ENCODE measurements at regions not wholly inside any gene's neighbourhood (a gene's known extent, or its start where the extent isn't known, plus 50 kb on each side); places are given as distances from the start of the nearest gene placed in this dataset.
"Not testable (repeated sequence)": the region's sequence is repeated elsewhere in the genome, so short reads cannot be mapped to it uniquely, and the experiment has no call there.

- no peak for DNase-seq
Measured at GRCh38 chr7:113582471-113582870, 336.3 kb downstream of the PPP1R3A start.

GRCh38 chr7:113563257-113563656 lies 355.6 kb downstream of the PPP1R3A start:
- not testable (repeated sequence) for DNase-seq

- DNase-seq: no peak
Measured at GRCh38 chr7:113562801-113563200, 356.0 kb downstream of the PPP1R3A start.

DNA sequence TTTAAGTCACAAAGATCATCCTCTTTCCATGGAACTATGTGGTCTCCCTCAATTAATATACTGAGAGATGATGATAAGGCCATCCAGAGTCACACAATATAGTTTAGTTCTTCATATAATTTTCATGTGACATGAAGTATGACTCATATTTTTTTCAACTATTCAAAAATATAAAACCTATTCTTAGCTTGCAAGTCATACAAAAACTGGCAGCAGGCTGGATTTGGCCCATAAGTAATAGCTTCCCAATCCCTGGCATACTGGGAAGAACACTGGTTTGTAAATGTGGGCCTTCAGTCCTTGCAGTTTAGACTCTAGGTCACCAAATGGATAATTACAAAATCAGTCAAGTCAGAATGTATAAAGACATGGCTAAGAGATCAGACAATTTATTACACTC lies 356.6 kb downstream of the PPP1R3A start:
- no peak for DNase-seq

GRCh38 chr7:113561446-113561845 lies 357.4 kb downstream of the PPP1R3A start:
- no peak for DNase-seq

DNA sequence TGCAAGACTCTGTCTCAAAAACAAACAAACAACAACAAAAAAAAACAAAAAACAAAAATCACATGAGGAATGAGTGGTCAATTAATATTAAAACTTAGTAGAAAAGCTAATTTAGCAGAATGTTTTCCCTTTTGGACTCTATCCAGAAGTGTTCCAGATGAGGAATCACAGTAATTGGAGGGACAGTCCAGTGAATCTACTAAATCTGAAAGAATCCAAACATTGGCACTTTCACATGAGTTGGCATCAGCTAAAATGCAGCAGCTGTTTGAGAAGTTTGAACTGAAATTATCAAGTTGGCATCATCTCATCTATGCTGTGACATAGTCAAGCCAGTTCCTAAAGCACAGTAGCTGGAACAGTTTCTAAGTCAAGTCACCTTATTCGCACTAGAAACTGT lies 367.8 kb downstream of the PPP1R3A start:
- no peak for DNase-seq

DNA sequence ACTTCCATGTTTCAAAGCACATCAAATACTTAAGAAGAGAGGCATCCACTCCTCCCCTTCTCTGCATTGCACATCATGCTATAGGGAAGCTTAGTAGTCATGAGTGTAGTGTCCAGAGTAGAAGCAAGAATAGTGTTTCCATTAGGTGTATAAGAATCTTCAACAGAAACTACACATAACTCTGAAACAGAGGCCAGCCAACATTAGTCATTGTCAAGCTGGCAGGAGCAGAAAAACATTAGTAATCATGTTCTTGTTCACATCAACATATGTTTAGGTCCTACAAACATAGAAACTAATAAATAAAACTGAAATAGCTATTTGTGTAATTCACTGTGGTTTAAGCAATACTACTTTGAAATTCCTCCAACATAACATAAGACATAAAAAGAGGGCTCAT lies 370.2 kb downstream of the PPP1R3A start:
- DNase-seq: no peak

GRCh38 chr7:113548137-113548536 lies 370.7 kb downstream of the PPP1R3A start:
- no peak for DNase-seq

GRCh38 chr7:113521468-113521867 lies 397.3 kb downstream of the PPP1R3A start:
- DNase-seq: no peak

- no peak for DNase-seq
Measured at GRCh38 chr7:113519472-113519871, 399.3 kb downstream of the PPP1R3A start.

DNA sequence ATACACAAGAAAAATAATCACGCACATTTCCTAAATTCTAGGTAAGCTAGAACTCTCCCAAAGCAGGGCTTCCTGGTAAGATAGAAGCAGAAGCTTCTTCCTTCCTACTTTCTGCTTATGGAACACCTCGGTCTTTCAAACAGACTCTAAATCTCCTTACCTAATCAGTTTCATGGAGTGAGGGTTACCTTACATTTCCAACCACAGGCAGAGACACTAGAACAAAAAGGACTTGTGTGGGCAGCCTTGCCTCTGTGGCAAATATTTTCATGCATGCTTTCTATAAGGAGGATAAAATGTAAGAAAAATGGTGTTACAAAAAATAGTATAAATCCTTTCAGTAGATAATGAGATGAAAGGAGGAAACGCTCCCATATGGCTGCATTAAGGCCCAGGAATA lies 386.3 kb upstream of the SMIM30 start:
- no peak for DNase-seq

GRCh38 chr7:113504142-113504541 lies 385.8 kb upstream of the SMIM30 start:
- DNase-seq: no peak

DNA sequence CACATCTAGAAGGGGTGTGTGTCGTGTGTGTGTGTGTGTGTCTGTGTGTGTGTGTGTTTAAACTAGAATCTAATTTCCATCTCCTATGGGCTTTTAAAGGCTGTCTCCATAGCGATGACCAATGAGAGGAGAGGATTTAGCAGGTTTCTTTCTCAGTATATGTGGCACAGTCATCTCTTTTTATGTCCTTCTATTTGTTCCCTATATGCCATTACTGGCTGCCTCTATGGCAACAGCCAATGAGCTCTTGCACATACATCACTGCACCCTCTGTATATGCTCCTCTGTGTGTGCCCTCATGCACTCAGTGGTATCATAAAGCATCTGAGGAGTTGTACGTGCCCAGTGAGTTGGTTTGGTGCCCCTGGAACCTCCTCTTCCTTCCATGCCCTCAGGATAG lies 378.2 kb upstream of the SMIM30 start:
- DNase-seq: not testable (repeated sequence)

DNA sequence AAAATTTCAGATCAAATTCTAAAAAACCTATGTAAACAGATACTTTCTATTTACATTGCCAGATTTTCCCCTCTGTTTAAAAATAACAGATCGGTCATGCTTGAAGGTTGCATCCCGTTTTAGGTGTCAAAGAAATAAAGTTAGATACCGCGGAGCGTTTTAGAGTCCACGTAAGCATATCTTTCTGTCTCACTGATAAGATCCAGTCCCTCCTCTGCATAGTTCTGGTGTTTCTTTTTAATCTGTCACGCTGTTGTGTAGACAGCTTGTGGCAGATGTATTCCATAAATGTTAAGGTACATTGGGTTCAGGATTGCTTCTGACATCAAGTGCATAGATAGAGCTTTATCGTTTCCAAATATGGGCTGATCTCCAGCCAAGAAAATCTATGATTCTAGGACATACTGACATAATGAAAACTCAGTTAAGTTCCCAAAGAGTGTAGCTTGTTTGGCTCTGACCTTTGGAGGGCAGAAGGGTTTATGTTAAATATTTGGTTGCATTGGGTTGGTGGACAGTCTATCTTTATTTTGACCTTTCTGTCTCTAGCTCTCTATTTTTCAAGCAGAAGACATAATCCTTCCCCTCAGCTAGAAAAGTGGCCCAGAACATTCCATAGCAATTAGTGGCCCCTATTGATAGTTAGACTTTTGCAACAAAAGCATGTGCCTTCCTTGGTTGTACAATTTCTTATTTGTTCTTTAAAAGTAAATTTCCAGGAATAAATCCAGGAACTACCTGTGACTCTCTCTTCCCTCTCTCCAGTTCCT lies 376.6 kb upstream of the SMIM30 start:
- DNase-seq: not testable (repeated sequence)

DNA sequence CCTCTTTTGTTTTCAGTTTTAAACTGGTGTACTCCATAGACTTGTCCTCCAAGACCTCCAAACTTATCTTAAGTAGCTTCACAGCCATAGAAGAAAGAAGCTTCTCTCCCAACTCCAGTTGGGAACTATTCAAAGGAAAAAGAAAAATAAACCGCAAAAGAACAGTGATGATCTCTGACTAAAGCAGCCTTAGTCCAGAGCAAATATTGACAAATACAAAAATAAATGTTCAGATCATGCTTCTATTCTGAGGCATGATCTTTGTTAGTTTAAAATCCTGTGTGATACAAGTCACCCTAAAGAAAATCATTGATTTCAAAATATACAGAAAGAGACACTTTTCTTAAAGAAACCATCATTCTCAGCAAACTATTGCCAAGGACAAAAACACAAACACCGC lies 373.0 kb upstream of the SMIM30 start:
- no peak for DNase-seq

GRCh38 chr7:113487925-113488731 lies 369.8 kb upstream of the SMIM30 start:
- no peak for DNase-seq

GRCh38 chr7:113486548-113486947 lies 368.2 kb upstream of the SMIM30 start:
- no peak for DNase-seq

DNA sequence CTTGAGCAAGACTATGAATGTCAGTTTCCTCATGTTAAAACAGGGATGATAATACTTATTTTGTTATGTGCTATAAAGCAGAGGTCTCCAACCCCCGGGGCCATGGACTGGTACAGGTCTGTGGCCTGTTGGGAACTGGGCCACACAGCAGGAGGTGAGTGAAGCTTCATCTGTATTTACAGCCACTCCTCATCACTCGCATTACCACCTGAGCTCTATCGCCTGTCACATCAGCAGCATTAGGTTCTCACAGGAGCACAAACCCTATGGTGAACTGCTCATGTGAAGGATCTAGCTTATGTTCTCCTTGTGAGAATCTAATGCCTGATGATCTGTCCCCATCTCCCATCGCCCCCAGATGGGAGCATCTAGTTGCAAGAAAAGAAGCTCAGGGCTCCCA lies 365.3 kb upstream of the SMIM30 start:
- DNase-seq: no peak

- DNase-seq: no peak
Measured at GRCh38 chr7:113480537-113480936, 362.2 kb upstream of the SMIM30 start.

GRCh38 chr7:113464096-113464855 lies 345.9 kb upstream of the SMIM30 start:
- DNase-seq: no peak

DNA sequence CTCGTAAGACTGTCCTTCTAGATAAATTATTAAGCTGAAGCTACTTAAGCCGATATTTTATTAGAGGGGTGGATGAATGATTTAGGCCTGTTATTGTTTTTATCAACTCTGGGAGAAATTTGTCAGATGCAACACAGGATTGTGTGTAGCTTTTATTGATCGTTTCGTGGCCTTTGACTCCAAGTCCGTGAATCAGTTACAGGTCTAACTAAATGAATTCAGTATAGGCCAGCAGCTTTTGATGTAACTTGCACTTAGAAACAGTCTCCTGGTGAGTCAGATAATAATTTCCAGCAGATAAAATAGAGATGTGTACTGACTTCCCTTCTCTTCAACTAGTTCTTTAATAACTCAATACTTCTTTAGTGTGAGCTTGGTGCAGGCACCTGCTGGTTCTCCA lies 341.7 kb upstream of the SMIM30 start:
- no peak for DNase-seq

GRCh38 chr7:113456533-113456932 lies 338.2 kb upstream of the SMIM30 start:
- DNase-seq: no peak

- DNase-seq: no peak
Measured at GRCh38 chr7:113454597-113455169, 336.3 kb upstream of the SMIM30 start.

All from hematopoietic multipotent progenitor cell treated with erythropoietin and hydrocortisone succinate and interleukin-3 and kit ligand, for 6 days (in vitro differentiated cells).